ENCODE measurements at regions not wholly inside any gene's neighbourhood (a gene's known extent, or its start where the extent isn't known, plus 50 kb on each side); places are given as distances from the start of the nearest gene placed in this dataset.
"Not testable (repeated sequence)": the region's sequence is repeated elsewhere in the genome, so short reads cannot be mapped to it uniquely, and the experiment has no call there.

- intact Hi-C loops (cut with DNase I): no loop called here
- Histone ChIP-seq H3K36me3 (no peaks in the 10 kb centered on the region), H3K27me3 (no peaks in the 10 kb centered on the region), H3K4me3 (no peak overlapping the region), H3K9me3 (no peaks in the 10 kb centered on the region), H3K4me1 (no peaks in the 10 kb centered on the region), H3K27ac (no peak overlapping the region)
- no peak for DNase-seq
- no peak for ATAC-seq
- no peak for FAIRE-seq
- TF ChIP-seq CTCF (IDR thresholded peaks at IDR 0.05): no peak
- 85 to 93% methylated on average over 1 of the region's 1 CpG for whole genome bisulfite sequencing, 2 donors
Measured at GRCh38 chr2:143994961-143995360, 525.0 kb downstream of the ZEB2 start.

- ATAC-seq; H3K4me3 ChIP-seq; H3K27me3 ChIP-seq; H3K27ac ChIP-seq; H3K4me1 ChIP-seq; FAIRE-seq; H3K9me3 ChIP-seq; H3K36me3 ChIP-seq; intact Hi-C loops (cut with DNase I): not testable (repeated sequence)
- DNase-seq: peak in 2 of 6 donors; percentile 14 to 62
- WGBS, 2 donors: 97 to 100% methylated on average over 15 to 30 of the region's 30 CpGs
Measured at GRCh38 chr2:143991596-143991995, 528.3 kb downstream of the ZEB2 start.

GRCh38 chr2:143988082-143988481, 531.8 kb downstream of the ZEB2 start:
- intact Hi-C loops (cut with DNase I): no loop called here
- H3K27ac ChIP-seq: no peak overlapping the region
- 94 to 100% methylated on average over 1 of the region's 1 CpG for WGBS, 2 donors

GRCh38 chr2:143981428-143981827, 538.5 kb downstream of the ZEB2 start:
- 95 to 98% methylated on average over 2 of the region's 2 CpGs for WGBS, 2 donors
- no peaks in the 10 kb centered on the region for H3K9me3 ChIP-seq
- no peak for DNase-seq

More at GRCh38 chr2:143988082-143988481, 531.8 kb downstream of the ZEB2 start:
- Histone ChIP-seq H3K9me3 (no peaks in the 10 kb centered on the region), H3K36me3 (no peaks in the 10 kb centered on the region), H3K4me3 (no peak overlapping the region), H3K4me1 (no peaks in the 10 kb centered on the region), H3K27me3 (no peaks in the 10 kb centered on the region)
- FAIRE-seq (no peak), DNase-seq (no peak), ATAC-seq (no peak)
- no peak for TF ChIP-seq CTCF (IDR thresholded peaks at IDR 0.05)

GRCh38 chr2:143977356-143977755, 542.6 kb downstream of the ZEB2 start:
- FAIRE-seq: no peak
- TF ChIP-seq CTCF (IDR thresholded peaks at IDR 0.05): no peak
- H3K27me3 ChIP-seq: no peaks in the 10 kb centered on the region
- no peak overlapping the region for H3K4me3 ChIP-seq
- intact Hi-C loops (cut with DNase I): no loop called here
- no peaks in the 10 kb centered on the region for H3K4me1 ChIP-seq
- no peak overlapping the region for H3K27ac ChIP-seq
- DNase-seq: no peak
- no peak for ATAC-seq
- WGBS, 2 donors: 91 to 95% methylated on average over 6 of the region's 6 CpGs
- no peaks in the 10 kb centered on the region for H3K36me3 ChIP-seq
- no peaks in the 10 kb centered on the region for H3K9me3 ChIP-seq

More at GRCh38 chr2:143981428-143981827, 538.5 kb downstream of the ZEB2 start:
- ATAC-seq (no peak), FAIRE-seq (no peak)
- intact Hi-C loops (cut with DNase I): no loop called here
- Histone ChIP-seq H3K27me3 (no peaks in the 10 kb centered on the region), H3K4me3 (no peak overlapping the region), H3K27ac (no peak overlapping the region), H3K4me1 (no peaks in the 10 kb centered on the region), H3K36me3 (no peaks in the 10 kb centered on the region)
- no peak for TF ChIP-seq CTCF (IDR thresholded peaks at IDR 0.05)

- 90 to 91% methylated on average over 1 of the region's 1 CpG for WGBS, 2 donors
- intact Hi-C loops (cut with DNase I): no loop called here
- TF ChIP-seq CTCF (IDR thresholded peaks at IDR 0.05): no peak
- Histone ChIP-seq H3K9me3 (no peaks in the 10 kb centered on the region), H3K27me3 (no peaks in the 10 kb centered on the region), H3K27ac (no peak overlapping the region), H3K4me1 (no peaks in the 10 kb centered on the region), H3K4me3 (no peak overlapping the region), H3K36me3 (no peaks in the 10 kb centered on the region)
- ATAC-seq (no peak), FAIRE-seq (no peak), DNase-seq (no peak)
Measured at GRCh38 chr2:143975216-143975615, 544.7 kb downstream of the ZEB2 start.

Measured in pancreas (tissue), 10 donors.